Stomach (tissue), 8 donors: ENCODE measurements at regions not wholly inside any gene's neighbourhood (a gene's known extent, or its start where the extent isn't known, plus 50 kb on each side); places are given as distances from the start of the nearest gene placed in this dataset.
A peak's percentile ranks its signal among the peaks of the same experiment; 100 is the strongest.

Source experiments
- DNase-seq, 2 donors: peaks; one replicate each; pipeline versions ENCODE4 v3.0.0 to v3.0.0-alpha.2; 2013 to 2019
- H3K27ac ChIP-seq, 5 donors: fragments of 200-600 bp in 4 of 5; sonication (generic) in 4 of 5; one replicate each; pipeline ENCODE4 v1.5.1; 2013 to 2019; ENCODE audit warnings: mild to moderate bottlenecking in 1 of 5, moderate library complexity in 1 of 5
- H3K27me3 ChIP-seq, 3 donors: fragments of 200-600 bp; sonication (generic); one replicate each; pipeline ENCODE4 v1.5.1; 2017 to 2019; ENCODE audit warnings: mixed run types in 1 of 3
- H3K36me3 ChIP-seq, 4 donors: fragments of 200-600 bp; sonication (generic); 1 replicate in 3 of 4; 2 replicates in 1 of 4; pipeline ENCODE4 v1.5.1; 2016 to 2019
- H3K4me1 ChIP-seq, 4 donors: fragments of 200-600 bp; sonication (generic); one replicate each; pipeline ENCODE4 v1.5.1; 2016 to 2019
- H3K4me3 ChIP-seq, 4 donors: fragments of 200-600 bp; sonication (generic) in 3 of 4; one replicate each; pipeline ENCODE4 v1.5.1; 2016 to 2019; ENCODE audit warnings: mild to moderate bottlenecking in 1 of 4
- H3K9me3 ChIP-seq, 4 donors: fragments of 200-600 bp; sonication (generic); one replicate each; pipeline ENCODE4 v1.5.1; 2016 to 2019
- EP300 ChIP-seq: sonication (generic); formaldehyde crosslinking; IDR thresholded peaks from one replicate; pipeline ENCODE4 v1.6.1; 2017; ENCODE audit warnings: antibody characterized with exemption
- POLR2A ChIP-seq, 4 donors: fragments of 450-650 bp; IDR thresholded peaks; one replicate each; pipeline ENCODE4 v1.6.1; 2016; ENCODE audit warnings: antibody characterized with exemption in 4 of 4, control low read depth in 2 of 4, mild to moderate bottlenecking in 1 of 4, moderate library complexity in 1 of 4
- POLR2AphosphoS5 ChIP-seq, 3 donors: sonication (generic); formaldehyde crosslinking; IDR thresholded peaks; one replicate each; pipeline ENCODE4 v1.6.1; 2016; ENCODE audit warnings: antibody characterized with exemption in 3 of 3
- WGBS, 5 donors: extraction: QIAGEN DNeasy Blood & Tissue Kit in 3 of 5; methylation state at CpG; one replicate each; pipeline versions ENCODE4 v1.1.5 to v1.1.7; 2013 to 2018; 5-methylcytosine and 5-hydroxymethylcytosine counted together
- intact Hi-C: fragments of 100-400 bp; cut with DNase I; formaldehyde crosslinking; loops from one replicate; pipeline ENCODE4 v1.15.1; 2023; ENCODE audit warnings: low total_unique reads
- TF ChIP-seq, protein P1 (sequence below), 7 experiments: fragments of 450-650 bp in 4 of 7; fragments of 200-600 bp in 3 of 7; sonication (generic) in 3 of 7; IDR thresholded peaks; one replicate each; pipeline ENCODE4 v1.5.1; 2016 to 2019; ENCODE audit warnings: antibody characterized with exemption in 7 of 7, control low read depth in 2 of 7, mild to moderate bottlenecking in 1 of 7
- donor health status: healthy with polysubstance abuse.
- donor health status: Bipolar disorder and iron deficiency.
- donor health status: healthy.

DNA sequence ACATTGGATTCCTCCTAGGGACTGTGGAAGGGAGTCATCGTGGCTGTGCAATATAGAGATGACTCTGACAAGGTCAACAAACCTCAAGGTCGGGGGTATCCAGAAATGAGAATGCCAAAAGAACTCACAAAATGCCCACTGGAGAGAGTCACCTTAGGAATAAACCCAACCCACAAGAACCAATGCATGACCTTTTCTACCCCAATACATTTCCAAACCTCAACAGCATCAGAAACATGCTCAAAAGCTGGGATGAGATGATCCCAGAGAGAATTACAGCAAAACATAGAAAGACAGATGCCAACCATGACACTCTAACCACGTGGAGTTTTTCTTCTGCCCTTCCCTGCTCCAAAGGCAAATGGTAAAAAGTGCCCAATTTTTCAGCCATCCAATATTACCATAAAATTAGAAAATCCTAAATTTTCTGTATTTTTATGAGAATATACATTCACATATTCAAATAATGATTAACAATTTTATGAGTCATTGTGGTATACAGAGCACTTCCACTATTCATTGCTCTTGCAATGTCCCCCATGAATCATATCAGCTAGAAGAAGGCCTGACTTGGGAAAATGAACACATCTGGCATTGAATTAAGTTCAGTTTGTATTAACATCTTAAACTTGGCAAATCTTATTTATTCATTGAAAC lies 88.2 kb upstream of the PALMD start:
- H3K4me1 ChIP-seq: peaks cover 0 to 8% (median 1%) of the 10 kb centered on the region in 4 donors
- TF ChIP-seq EP300 (no peak), POLR2A (IDR thresholded peaks at IDR 0.05) (no peak), POLR2AphosphoS5 (IDR thresholded peaks at IDR 0.05) (no peak)
- TF ChIP-seq, protein P1, sequence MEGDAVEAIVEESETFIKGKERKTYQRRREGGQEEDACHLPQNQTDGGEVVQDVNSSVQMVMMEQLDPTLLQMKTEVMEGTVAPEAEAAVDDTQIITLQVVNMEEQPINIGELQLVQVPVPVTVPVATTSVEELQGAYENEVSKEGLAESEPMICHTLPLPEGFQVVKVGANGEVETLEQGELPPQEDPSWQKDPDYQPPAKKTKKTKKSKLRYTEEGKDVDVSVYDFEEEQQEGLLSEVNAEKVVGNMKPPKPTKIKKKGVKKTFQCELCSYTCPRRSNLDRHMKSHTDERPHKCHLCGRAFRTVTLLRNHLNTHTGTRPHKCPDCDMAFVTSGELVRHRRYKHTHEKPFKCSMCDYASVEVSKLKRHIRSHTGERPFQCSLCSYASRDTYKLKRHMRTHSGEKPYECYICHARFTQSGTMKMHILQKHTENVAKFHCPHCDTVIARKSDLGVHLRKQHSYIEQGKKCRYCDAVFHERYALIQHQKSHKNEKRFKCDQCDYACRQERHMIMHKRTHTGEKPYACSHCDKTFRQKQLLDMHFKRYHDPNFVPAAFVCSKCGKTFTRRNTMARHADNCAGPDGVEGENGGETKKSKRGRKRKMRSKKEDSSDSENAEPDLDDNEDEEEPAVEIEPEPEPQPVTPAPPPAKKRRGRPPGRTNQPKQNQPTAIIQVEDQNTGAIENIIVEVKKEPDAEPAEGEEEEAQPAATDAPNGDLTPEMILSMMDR (IDR thresholded peaks at IDR 0.05): no peak
- WGBS, 5 donors: 82 to 87% (median 84%) methylated on average over 3 of the region's 3 CpGs

DNA sequence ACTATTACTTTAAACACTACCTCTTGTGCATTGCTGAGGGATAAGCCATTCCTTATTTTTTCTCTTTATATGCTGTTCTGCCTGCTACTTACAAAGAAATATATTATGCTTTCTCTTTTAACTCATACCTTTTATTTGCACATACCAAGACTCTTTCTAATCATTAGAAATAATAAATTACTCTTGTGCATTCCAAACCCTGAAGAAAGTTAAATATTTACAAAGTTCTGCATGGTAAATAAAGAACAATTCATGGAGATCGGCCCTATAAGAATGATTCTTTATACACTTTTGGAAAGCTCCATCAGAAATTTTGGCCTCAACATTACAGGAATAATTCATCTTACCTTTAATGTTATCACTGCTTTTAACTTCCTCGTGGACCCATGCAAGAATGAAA lies 86.7 kb upstream of the PALMD start:
- WGBS, 5 donors: 14 to 28% (median 20%) methylated on average over 2 of the region's 2 CpGs
- TF ChIP-seq, protein P1 (IDR thresholded peaks at IDR 0.05): no peak
- no peak for TF ChIP-seq POLR2A (IDR thresholded peaks at IDR 0.05)
- TF ChIP-seq POLR2AphosphoS5 (IDR thresholded peaks at IDR 0.05): no peak
- TF ChIP-seq EP300: no peak
- Histone ChIP-seq H3K4me1 (peaks cover 0 to 8% (median 1%) of the 10 kb centered on the region in 4 donors), H3K27ac (no peak overlapping the region), H3K4me3 (no peak overlapping the region), H3K27me3 (no peaks in the 10 kb centered on the region), H3K36me3 (no peaks in the 10 kb centered on the region), H3K9me3 (peaks cover 0 to 4% (median 0%) of the 10 kb centered on the region in 4 donors)
- peak in 1 of 2 donors; percentile 7 for DNase-seq
- intact Hi-C loops: no loop called here

More for the DNA sequence above, 88.2 kb upstream of the PALMD start:
- Histone ChIP-seq H3K27ac (no peak overlapping the region), H3K4me3 (no peak overlapping the region), H3K27me3 (no peaks in the 10 kb centered on the region), H3K36me3 (no peaks in the 10 kb centered on the region), H3K9me3 (peaks cover 0 to 4% (median 0%) of the 10 kb centered on the region in 4 donors)
- no peak for DNase-seq
- intact Hi-C loops: no loop called here

DNA sequence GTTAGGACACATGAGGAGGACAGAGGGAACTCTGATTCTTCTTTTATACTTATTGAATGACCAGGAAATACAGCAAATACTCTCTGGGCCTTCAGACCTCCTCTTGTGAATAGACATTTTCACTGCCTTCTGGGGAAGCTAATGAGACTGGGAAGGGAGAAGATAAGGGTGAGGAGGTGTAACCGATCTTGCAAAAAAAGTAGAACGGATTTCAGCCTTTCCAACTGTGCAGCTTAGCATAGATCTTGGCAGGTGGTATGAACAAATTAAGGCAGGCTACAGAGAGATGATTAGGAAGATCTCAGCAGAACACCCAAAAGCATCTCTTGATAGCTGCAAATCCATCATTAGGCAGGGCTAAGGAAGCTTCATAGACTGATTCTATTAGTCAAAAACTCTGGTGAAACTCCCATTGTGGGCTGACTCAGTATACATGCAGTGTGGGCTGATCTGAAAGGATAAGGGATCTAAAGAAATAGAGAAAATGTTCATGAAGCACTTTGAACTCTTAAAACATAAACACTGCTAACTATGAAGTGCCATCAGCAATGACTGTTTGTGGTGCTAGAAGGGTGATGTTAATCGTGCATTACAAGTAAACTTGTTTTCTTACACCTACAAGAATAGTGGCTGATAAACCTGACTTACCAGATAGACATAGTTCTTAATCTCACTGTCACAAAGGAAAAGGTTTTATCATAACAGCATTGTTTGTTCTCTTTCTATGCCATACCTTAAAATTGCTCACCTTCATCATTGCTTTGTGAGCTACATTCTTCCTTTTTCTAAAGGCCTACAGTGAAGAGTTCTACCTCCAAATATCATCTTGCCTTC lies 85.5 kb upstream of the PALMD start:
- DNase-seq: no peak
- 27 to 61% (median 51%) methylated on average over 3 of the region's 3 CpGs for WGBS, 5 donors
- Histone ChIP-seq H3K4me1 (peaks cover 0 to 8% (median 1%) of the 10 kb centered on the region in 4 donors), H3K4me3 (no peak overlapping the region), H3K27me3 (no peaks in the 10 kb centered on the region), H3K27ac (no peak overlapping the region), H3K36me3 (no peaks in the 10 kb centered on the region), H3K9me3 (peaks cover 0 to 4% (median 0%) of the 10 kb centered on the region in 4 donors)
- intact Hi-C loops: no loop called here
- TF ChIP-seq POLR2A (IDR thresholded peaks at IDR 0.05) (no peak), EP300 (no peak), POLR2AphosphoS5 (IDR thresholded peaks at IDR 0.05) (no peak)
- TF ChIP-seq, protein P1 (IDR thresholded peaks at IDR 0.05): no peak

DNA sequence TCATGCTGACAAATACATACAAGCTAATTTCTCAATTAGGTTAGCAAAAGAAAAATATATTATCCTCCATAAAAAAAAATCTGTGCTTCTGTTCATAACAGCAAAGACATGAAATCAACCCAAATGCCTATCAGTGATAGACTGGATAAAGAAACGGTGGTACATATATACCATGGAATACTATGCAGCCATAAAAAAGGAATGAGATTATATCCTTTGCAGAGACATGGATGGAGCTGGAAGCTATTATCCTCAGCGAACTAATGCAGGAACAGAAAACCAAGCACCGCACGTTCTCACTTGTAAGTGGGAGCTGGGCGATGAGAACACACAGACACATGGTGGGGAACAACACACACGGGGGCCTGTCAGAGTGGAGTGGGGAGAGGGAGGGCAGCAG lies 84.0 kb upstream of the PALMD start:
- 91 to 98% (median 97%) methylated on average over 6 of the region's 6 CpGs for WGBS, 5 donors
- no peaks in the 10 kb centered on the region for H3K36me3 ChIP-seq
- H3K4me1 ChIP-seq: peaks cover 0 to 8% (median 1%) of the 10 kb centered on the region in 4 donors
- H3K27me3 ChIP-seq: no peaks in the 10 kb centered on the region
- H3K9me3 ChIP-seq: peaks cover 0 to 4% (median 0%) of the 10 kb centered on the region in 4 donors
- no peak overlapping the region for H3K27ac ChIP-seq
- no peak for DNase-seq
- intact Hi-C loops: no loop called here
- no peak overlapping the region for H3K4me3 ChIP-seq
- TF ChIP-seq POLR2A (IDR thresholded peaks at IDR 0.05): no peak
- no peak for TF ChIP-seq POLR2AphosphoS5 (IDR thresholded peaks at IDR 0.05)
- TF ChIP-seq, protein P1 (IDR thresholded peaks at IDR 0.05): no peak
- TF ChIP-seq EP300: no peak
